ENCODE measurements at regions not wholly inside any gene's neighbourhood (a gene's known extent, or its start where the extent isn't known, plus 50 kb on each side); places are given as distances from the start of the nearest gene placed in this dataset.
"Not testable (repeated sequence)": the region's sequence is repeated elsewhere in the genome, so short reads cannot be mapped to it uniquely, and the experiment has no call there.

DNA sequence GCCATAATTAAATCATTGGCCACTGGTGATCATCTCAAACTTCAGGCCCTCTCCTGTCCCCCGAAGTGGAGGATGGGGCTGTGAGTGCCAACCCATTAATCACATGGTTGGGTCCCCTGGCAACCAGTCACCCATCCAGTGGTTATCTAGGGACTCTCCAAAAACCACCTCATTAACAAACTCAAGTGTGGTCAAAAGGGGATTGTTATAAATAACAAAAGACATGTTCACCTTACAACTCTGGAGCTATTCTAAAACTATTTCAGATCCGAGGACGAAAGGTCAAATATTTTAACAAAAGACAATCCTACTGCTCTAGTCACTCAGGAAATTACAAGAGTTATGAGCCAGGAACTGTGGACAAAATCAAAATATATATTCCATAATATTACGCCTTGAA is 60.0 kb upstream of the PRNP start:
- no peak overlapping the region for H3K27ac ChIP-seq
- no peak overlapping the region for H3K4me3 ChIP-seq
- no peaks in the 10 kb centered on the region for H3K36me3 ChIP-seq
- H3K4me1 ChIP-seq: no peaks in the 10 kb centered on the region
- TF ChIP-seq POLR2A (IDR thresholded peaks at IDR 0.05): no peak
- TF ChIP-seq, protein P1, sequence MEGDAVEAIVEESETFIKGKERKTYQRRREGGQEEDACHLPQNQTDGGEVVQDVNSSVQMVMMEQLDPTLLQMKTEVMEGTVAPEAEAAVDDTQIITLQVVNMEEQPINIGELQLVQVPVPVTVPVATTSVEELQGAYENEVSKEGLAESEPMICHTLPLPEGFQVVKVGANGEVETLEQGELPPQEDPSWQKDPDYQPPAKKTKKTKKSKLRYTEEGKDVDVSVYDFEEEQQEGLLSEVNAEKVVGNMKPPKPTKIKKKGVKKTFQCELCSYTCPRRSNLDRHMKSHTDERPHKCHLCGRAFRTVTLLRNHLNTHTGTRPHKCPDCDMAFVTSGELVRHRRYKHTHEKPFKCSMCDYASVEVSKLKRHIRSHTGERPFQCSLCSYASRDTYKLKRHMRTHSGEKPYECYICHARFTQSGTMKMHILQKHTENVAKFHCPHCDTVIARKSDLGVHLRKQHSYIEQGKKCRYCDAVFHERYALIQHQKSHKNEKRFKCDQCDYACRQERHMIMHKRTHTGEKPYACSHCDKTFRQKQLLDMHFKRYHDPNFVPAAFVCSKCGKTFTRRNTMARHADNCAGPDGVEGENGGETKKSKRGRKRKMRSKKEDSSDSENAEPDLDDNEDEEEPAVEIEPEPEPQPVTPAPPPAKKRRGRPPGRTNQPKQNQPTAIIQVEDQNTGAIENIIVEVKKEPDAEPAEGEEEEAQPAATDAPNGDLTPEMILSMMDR (IDR thresholded peaks at IDR 0.05): no peak
- H3K27me3 ChIP-seq: no peaks in the 10 kb centered on the region
- H3K9me3 ChIP-seq: no peaks in the 10 kb centered on the region
- no peak for DNase-seq
- intact Hi-C loops (cut with DNase I; ENCODE audit: low total_unique reads): no loop called here

DNA sequence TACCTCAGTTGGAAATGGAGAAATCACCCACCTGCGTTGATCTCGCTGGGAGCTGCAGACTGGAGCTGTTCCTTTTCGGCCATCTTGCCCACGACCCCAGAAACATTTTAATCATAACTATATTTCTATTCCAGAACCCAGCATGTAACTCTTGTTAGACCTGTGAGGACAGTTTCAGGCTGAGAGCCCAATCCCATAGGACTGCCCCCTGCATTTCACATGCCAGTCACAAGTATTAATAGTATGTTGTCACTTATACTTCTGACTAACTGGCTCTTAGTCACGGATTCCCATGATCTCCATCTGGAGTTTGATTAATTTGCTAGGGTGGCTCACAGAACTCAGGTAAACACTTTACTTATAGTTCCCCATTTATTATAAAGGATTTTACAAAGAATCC is 60.6 kb upstream of the PRNP start:
- Histone ChIP-seq H3K4me3 (no peak overlapping the region), H3K27me3 (no peaks in the 10 kb centered on the region), H3K9me3 (no peaks in the 10 kb centered on the region), H3K36me3 (no peaks in the 10 kb centered on the region), H3K27ac (no peak overlapping the region), H3K4me1 (no peaks in the 10 kb centered on the region)
- no peak for DNase-seq
- no peak for TF ChIP-seq POLR2A (IDR thresholded peaks at IDR 0.05)
- TF ChIP-seq, protein P1 (IDR thresholded peaks at IDR 0.05): no peak
- intact Hi-C loops (cut with DNase I; ENCODE audit: low total_unique reads): no loop called here

DNA sequence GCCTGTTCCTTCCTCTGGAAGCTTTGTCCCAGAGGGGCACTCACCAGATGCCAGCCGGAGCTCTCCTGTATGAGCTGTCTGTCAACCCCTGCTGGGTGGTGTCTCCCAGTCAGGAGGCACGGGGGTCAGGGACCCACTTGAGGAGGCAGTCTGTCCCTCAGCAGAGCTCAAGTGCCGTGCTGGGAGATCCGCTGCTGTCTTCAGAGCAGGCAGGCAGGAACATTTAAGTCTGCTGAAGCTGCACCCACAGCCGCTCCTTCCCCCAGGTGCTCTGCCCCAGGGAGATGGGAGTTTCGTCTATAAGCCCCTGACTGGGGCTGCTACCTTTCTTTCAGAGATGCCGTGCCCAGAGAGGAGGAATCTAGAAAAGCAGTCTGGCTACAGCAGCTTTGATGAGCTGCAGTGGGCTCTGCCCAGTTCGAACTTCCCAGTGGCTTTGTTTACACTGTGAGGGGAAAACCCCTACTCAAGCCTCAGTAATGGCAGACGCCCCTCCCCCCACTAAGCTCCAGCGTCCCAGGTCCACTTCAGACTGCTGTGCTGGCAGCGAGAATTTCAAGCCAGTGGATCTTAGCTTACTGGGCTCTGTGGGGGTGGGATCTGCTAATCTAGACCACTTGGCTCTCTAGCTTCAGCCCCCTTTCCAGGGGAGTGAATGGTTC is 61.5 kb upstream of the PRNP start:
- H3K9me3 ChIP-seq; DNase-seq; H3K4me3 ChIP-seq; H3K27me3 ChIP-seq; H3K4me1 ChIP-seq; intact Hi-C loops (cut with DNase I; ENCODE audit: low total_unique reads); H3K27ac ChIP-seq; H3K36me3 ChIP-seq: not testable (repeated sequence)

DNA sequence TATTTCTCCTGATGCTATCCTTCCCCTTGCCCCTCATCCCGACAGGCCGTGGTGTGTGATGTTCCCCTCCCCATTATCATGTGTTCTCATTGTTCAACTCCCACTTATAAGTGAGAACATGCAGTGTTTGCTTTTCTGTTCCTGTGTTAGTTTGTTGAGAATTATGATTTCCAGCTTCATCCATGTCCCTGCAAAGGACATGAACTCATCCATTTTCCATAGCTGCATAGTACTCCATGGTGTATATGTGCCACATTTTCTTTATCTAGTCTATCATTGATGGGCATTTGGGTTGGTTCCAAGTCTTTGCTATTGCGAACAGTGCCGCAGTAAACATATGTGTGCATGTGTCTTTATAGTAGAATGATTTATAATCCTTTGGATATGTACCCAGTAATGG is 67.1 kb upstream of the PRNP start:
- intact Hi-C loops (cut with DNase I; ENCODE audit: low total_unique reads); H3K36me3 ChIP-seq; H3K4me1 ChIP-seq; DNase-seq; H3K9me3 ChIP-seq; H3K4me3 ChIP-seq; H3K27me3 ChIP-seq; H3K27ac ChIP-seq: not testable (repeated sequence)

DNA sequence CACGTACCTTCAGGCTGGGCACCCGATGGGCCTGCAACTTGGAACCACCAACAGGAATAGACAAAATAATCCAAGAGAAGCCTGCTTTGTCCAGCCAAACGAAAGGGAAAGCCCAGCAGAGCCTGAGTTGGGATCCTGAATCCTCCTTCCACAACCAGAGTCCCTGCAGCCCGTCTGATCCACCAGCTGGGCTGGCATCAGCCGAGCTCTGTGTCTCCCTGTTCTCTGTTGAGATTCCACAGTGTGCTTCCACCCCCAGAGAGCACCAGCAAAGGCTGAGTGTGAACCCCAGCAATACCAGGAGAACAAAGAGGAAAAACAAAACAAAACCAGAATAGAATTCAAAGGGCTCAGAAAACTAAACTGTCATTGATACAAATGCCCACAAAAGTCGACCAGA is 68.8 kb upstream of the PRNP start:
- no peak for DNase-seq
- intact Hi-C loops (cut with DNase I; ENCODE audit: low total_unique reads): no loop called here
- TF ChIP-seq, protein P1 (IDR thresholded peaks at IDR 0.05): no peak
- no peak for TF ChIP-seq POLR2A (IDR thresholded peaks at IDR 0.05)
- no peaks in the 10 kb centered on the region for H3K9me3 ChIP-seq
- H3K36me3 ChIP-seq: no peaks in the 10 kb centered on the region
- H3K27ac ChIP-seq: no peak overlapping the region
- H3K4me1 ChIP-seq: no peaks in the 10 kb centered on the region
- no peak overlapping the region for H3K4me3 ChIP-seq
- H3K27me3 ChIP-seq: no peaks in the 10 kb centered on the region

DNA sequence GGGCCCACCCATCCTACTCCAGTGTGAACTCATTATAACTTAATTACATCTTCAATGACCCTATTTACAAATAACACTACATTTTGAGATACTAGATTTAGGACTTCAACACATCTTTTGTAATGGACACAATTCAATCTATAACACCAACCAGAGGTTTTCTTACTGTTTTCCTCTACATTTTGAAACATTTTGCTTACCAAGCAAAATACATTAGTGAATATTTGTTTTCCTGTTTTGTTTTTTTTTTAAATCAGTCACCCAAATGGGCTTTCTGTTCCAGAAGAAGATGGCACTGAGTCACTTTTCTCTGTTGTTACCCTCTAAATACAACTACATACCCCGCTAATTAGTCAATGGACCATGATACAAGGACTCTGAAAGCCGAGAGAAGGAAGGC is 69.2 kb upstream of the PRNP start:
- Histone ChIP-seq H3K27ac (no peak overlapping the region), H3K36me3 (no peaks in the 10 kb centered on the region), H3K4me1 (no peaks in the 10 kb centered on the region), H3K4me3 (no peak overlapping the region), H3K27me3 (no peaks in the 10 kb centered on the region), H3K9me3 (no peaks in the 10 kb centered on the region)
- DNase-seq: no peak
- intact Hi-C loops (cut with DNase I; ENCODE audit: low total_unique reads): no loop called here
- TF ChIP-seq, protein P1 (IDR thresholded peaks at IDR 0.05): no peak
- TF ChIP-seq POLR2A (IDR thresholded peaks at IDR 0.05): no peak

Data from uterus (tissue), 3 donors.